Bronchial epithelial cell (primary cell): ENCODE measurements at regions not wholly inside any gene's neighbourhood (a gene's known extent, or its start where the extent isn't known, plus 50 kb on each side); places are given as distances from the start of the nearest gene placed in this dataset.

Experiments used
- DNase-seq: peaks from one replicate; pipeline ENCODE4 v3.0.0-alpha.2; 2010; ENCODE audit warnings: low read depth
- FAIRE-seq: peaks from 2 replicates; lab custom pipeline; 2011; peaks lifted over from hg19 to GRCh38; lab: Jason Lieb, UNC
- H3K27me3 ChIP-seq: 2 replicates; pipeline ENCODE4 v1.5.1; 2011; ENCODE audit warnings: low read length; ENCODE audit not compliant: control insufficient read depth, insufficient read depth
- H3K36me3 ChIP-seq: 2 replicates; pipeline ENCODE4 v1.5.1; 2011; ENCODE audit warnings: low read length; ENCODE audit not compliant: control insufficient read depth, insufficient read depth
- H3K4me3 ChIP-seq: 2 replicates; pipeline ENCODE4 v1.5.1; 2011; ENCODE audit warnings: mild to moderate bottlenecking, low read depth, low read length, control low read depth
- CTCF ChIP-seq: IDR thresholded peaks from 2 replicates; pipeline ENCODE4 v1.5.1; 2011; ENCODE audit warnings: mild to moderate bottlenecking, moderate library complexity, low read length, control low read depth, inconsistent platforms; ENCODE audit not compliant: insufficient read depth, severe bottlenecking

- peak; percentile 50 for FAIRE-seq
- no peak for TF ChIP-seq CTCF
- peak; percentile 42 for DNase-seq
Observed at GRCh38 chr1:221809091-221810029, 67.5 kb upstream of the DUSP10 start.

GRCh38 chr1:221806984-221807383 is 65.1 kb upstream of the DUSP10 start:
- H3K4me3 ChIP-seq: no peak overlapping the region
- no peaks in the 10 kb centered on the region for H3K36me3 ChIP-seq
- no peak for DNase-seq
- TF ChIP-seq CTCF: no peak
- no peaks in the 10 kb centered on the region for H3K27me3 ChIP-seq
- no peak for FAIRE-seq

More at GRCh38 chr1:221809091-221810029, 67.5 kb upstream of the DUSP10 start:
- no peaks in the 10 kb centered on the region for H3K36me3 ChIP-seq
- no peak overlapping the region for H3K4me3 ChIP-seq
- no peaks in the 10 kb centered on the region for H3K27me3 ChIP-seq

GRCh38 chr1:221806236-221806635 is 64.3 kb upstream of the DUSP10 start:
- no peak for TF ChIP-seq CTCF
- Histone ChIP-seq H3K36me3 (no peaks in the 10 kb centered on the region), H3K27me3 (no peaks in the 10 kb centered on the region), H3K4me3 (no peak overlapping the region)
- DNase-seq (no peak), FAIRE-seq (no peak)

GRCh38 chr1:221805121-221805520 is 63.2 kb upstream of the DUSP10 start:
- Histone ChIP-seq H3K4me3 (no peak overlapping the region), H3K27me3 (no peaks in the 10 kb centered on the region), H3K36me3 (no peaks in the 10 kb centered on the region)
- no peak for DNase-seq
- FAIRE-seq: no peak
- no peak for TF ChIP-seq CTCF

GRCh38 chr1:221804303-221804702 is 62.4 kb upstream of the DUSP10 start:
- no peak for FAIRE-seq
- no peaks in the 10 kb centered on the region for H3K36me3 ChIP-seq
- no peak overlapping the region for H3K4me3 ChIP-seq
- H3K27me3 ChIP-seq: no peaks in the 10 kb centered on the region
- no peak for DNase-seq
- TF ChIP-seq CTCF: no peak
